Keratinocyte (primary cell): ENCODE measurements at regions not wholly inside any gene's neighbourhood (a gene's known extent, or its start where the extent isn't known, plus 50 kb on each side); places are given as distances from the start of the nearest gene placed in this dataset.

ENCODE experiments used
- DNase-seq: peaks from one replicate; pipeline ENCODE4 v3.0.0-alpha.2; 2011; ENCODE audit warnings: low read depth, missing footprints, low spot score
- FAIRE-seq: peaks from 2 replicates; lab custom pipeline; 2011; peaks lifted over from hg19 to GRCh38; lab: Jason Lieb, UNC
- H2AFZ ChIP-seq: 2 replicates; pipeline ENCODE4 v1.6.0; 2012; ENCODE audit warnings: low read length, control low read depth, inconsistent platforms; ENCODE audit not compliant: control insufficient read depth
- H3K27ac ChIP-seq: 2 replicates; pipeline ENCODE4 v1.5.1; 2011; ENCODE audit warnings: low read length; ENCODE audit not compliant: control insufficient read depth, insufficient read depth
- H3K27me3 ChIP-seq: 3 replicates; pipeline ENCODE4 v1.6.0; 2011; ENCODE audit warnings: low read length; ENCODE audit not compliant: control insufficient read depth, insufficient read depth; ENCODE audit errors: extremely low read depth
- H3K36me3 ChIP-seq, 2 experiments: 2 replicates in 1 of 2; 3 replicates in 1 of 2; pipeline ENCODE4 v1.5.1; 2011; ENCODE audit warnings: low read length in 2 of 2, mild to moderate bottlenecking in 1 of 2; ENCODE audit not compliant: control insufficient read depth in 2 of 2, insufficient read depth in 2 of 2; ENCODE audit errors: extremely low read depth in 1 of 2
- H3K4me1 ChIP-seq: 3 replicates; pipeline ENCODE4 v1.5.1; 2011; ENCODE audit warnings: low read length; ENCODE audit not compliant: control insufficient read depth, insufficient read depth; ENCODE audit errors: extremely low read depth
- H3K4me2 ChIP-seq: 3 replicates; pipeline ENCODE4 v1.6.0; 2011; ENCODE audit warnings: low read depth, low read length; ENCODE audit not compliant: control insufficient read depth, insufficient read depth; ENCODE audit errors: extremely low read depth
- H3K4me3 ChIP-seq, 3 experiments: fragments of 200-600 bp in 1 of 3; sonication (generic) in 1 of 3; 2 replicates in 2 of 3; 3 replicates in 1 of 3; pipeline ENCODE4 v1.5.1; 2011 to 2016; ENCODE audit warnings: low read length in 3 of 3, mild to moderate bottlenecking in 3 of 3, control low read depth in 2 of 3, inconsistent platforms in 1 of 3, low read depth in 1 of 3, mixed read lengths in 1 of 3, mixed run types in 1 of 3, moderate library complexity in 1 of 3; ENCODE audit not compliant: control insufficient read depth in 2 of 3, insufficient read depth in 2 of 3; ENCODE audit errors: extremely low read depth in 1 of 3
- H3K79me2 ChIP-seq: 2 replicates; pipeline ENCODE4 v1.6.0; 2012; ENCODE audit warnings: low read length; ENCODE audit not compliant: control insufficient read depth, insufficient read depth
- H3K9ac ChIP-seq: 3 replicates; pipeline ENCODE4 v1.6.0; 2011; ENCODE audit warnings: low read length; ENCODE audit not compliant: control insufficient read depth, insufficient read depth; ENCODE audit errors: extremely low read depth
- H3K9me1 ChIP-seq: 3 replicates; pipeline ENCODE4 v1.6.0; 2011; ENCODE audit warnings: low read length; ENCODE audit not compliant: control insufficient read depth, insufficient read depth; ENCODE audit errors: extremely low read depth
- H3K9me3 ChIP-seq: 2 replicates; pipeline ENCODE4 v1.5.1; 2012; ENCODE audit warnings: low read depth, low read length; ENCODE audit not compliant: control insufficient read depth
- H4K20me1 ChIP-seq: 3 replicates; pipeline ENCODE4 v1.6.0; 2011; ENCODE audit warnings: low read length; ENCODE audit not compliant: control insufficient read depth, insufficient read depth; ENCODE audit errors: extremely low read depth
- CTCF ChIP-seq, 3 experiments: IDR thresholded peaks in 1 of 3; conservative IDR thresholded peaks in 1 of 3; optimal IDR thresholded peaks in 1 of 3; 2 replicates in 2 of 3; 3 replicates in 1 of 3; pipeline versions ENCODE3 to v1.5.1; 2011; ENCODE audit warnings: low read length in 3 of 3, mild to moderate bottlenecking in 3 of 3, moderate library complexity in 2 of 3, control low read depth in 1 of 3, inconsistent platforms in 1 of 3; ENCODE audit not compliant: insufficient read depth in 2 of 3; ENCODE audit errors: extremely low read depth in 1 of 3
- EZH2 ChIP-seq: IDR thresholded peaks from one replicate; pipeline ENCODE4 v1.6.1; 2012; ENCODE audit warnings: inconsistent platforms, mild to moderate bottlenecking, low read length, moderate library complexity
- dilution Hi-C: fragments of 300-500 bp; cut with MboI; formaldehyde crosslinking; loops from one replicate; pipeline ENCODE4 v1.7.0; 2020; ENCODE audit warnings: low sequenced_read_pairs; ENCODE audit not compliant: extremely low pct_ligation_motif_present

- H3K4me2 ChIP-seq, result no peak overlapping the region
- peaks cover 11% of the 10 kb centered on the region for H3K4me1 ChIP-seq
- dilution Hi-C loops, result no loop called here
- no peaks in the 10 kb centered on the region for H3K36me3 ChIP-seq
- no peak for TF ChIP-seq CTCF (optimal IDR thresholded peaks at IDR 0.05 in 1 of 3, IDR thresholded peaks at IDR 0.05 in 1 of 3, conservative IDR thresholded peaks at IDR 0.05 in 1 of 3; ENCODE audit: extremely low read depth in 1 of 3, insufficient read depth in 2 of 3, low read length in 3 of 3)
- TF ChIP-seq EZH2, result no peak
- H3K79me2 ChIP-seq, result no peaks in the 10 kb centered on the region
- H4K20me1 ChIP-seq, result no peaks in the 10 kb centered on the region
- no peaks in the 10 kb centered on the region for H3K9me3 ChIP-seq
- DNase-seq (no peak), FAIRE-seq (no peak)
- no peak overlapping the region for H3K4me3 ChIP-seq
- no peak overlapping the region for H3K27ac ChIP-seq
- no peak overlapping the region for H2AFZ ChIP-seq
- H3K9ac ChIP-seq, result no peak overlapping the region
- no peaks in the 10 kb centered on the region for H3K9me1 ChIP-seq
- no peaks in the 10 kb centered on the region for H3K27me3 ChIP-seq
Observed at GRCh38 chr5:135643881-135644766, 65.3 kb upstream of the CXCL14 start.

- no peak overlapping the region for H3K4me2 ChIP-seq
- H3K27me3 ChIP-seq, result no peaks in the 10 kb centered on the region
- no peak overlapping the region for H3K27ac ChIP-seq
- H3K79me2 ChIP-seq, result no peaks in the 10 kb centered on the region
- DNase-seq (no peak), FAIRE-seq (no peak)
- no peaks in the 10 kb centered on the region for H3K9me3 ChIP-seq
- no peak overlapping the region for H3K4me3 ChIP-seq
- no peaks in the 10 kb centered on the region for H4K20me1 ChIP-seq
- H2AFZ ChIP-seq, result no peak overlapping the region
- dilution Hi-C loops, result no loop called here
- no peaks in the 10 kb centered on the region for H3K9me1 ChIP-seq
- TF ChIP-seq CTCF (optimal IDR thresholded peaks at IDR 0.05 in 1 of 3, IDR thresholded peaks at IDR 0.05 in 1 of 3, conservative IDR thresholded peaks at IDR 0.05 in 1 of 3; ENCODE audit: extremely low read depth in 1 of 3, insufficient read depth in 2 of 3, low read length in 3 of 3), result no peak
- TF ChIP-seq EZH2, result no peak
- H3K4me1 ChIP-seq, result peaks cover 11% of the 10 kb centered on the region
- H3K9ac ChIP-seq, result no peak overlapping the region
- no peaks in the 10 kb centered on the region for H3K36me3 ChIP-seq
Observed at GRCh38 chr5:135642934-135643333, 64.1 kb upstream of the CXCL14 start.
